ENCODE measurements at regions not wholly inside any gene's neighbourhood (a gene's known extent, or its start where the extent isn't known, plus 50 kb on each side); places are given as distances from the start of the nearest gene placed in this dataset.

DNA sequence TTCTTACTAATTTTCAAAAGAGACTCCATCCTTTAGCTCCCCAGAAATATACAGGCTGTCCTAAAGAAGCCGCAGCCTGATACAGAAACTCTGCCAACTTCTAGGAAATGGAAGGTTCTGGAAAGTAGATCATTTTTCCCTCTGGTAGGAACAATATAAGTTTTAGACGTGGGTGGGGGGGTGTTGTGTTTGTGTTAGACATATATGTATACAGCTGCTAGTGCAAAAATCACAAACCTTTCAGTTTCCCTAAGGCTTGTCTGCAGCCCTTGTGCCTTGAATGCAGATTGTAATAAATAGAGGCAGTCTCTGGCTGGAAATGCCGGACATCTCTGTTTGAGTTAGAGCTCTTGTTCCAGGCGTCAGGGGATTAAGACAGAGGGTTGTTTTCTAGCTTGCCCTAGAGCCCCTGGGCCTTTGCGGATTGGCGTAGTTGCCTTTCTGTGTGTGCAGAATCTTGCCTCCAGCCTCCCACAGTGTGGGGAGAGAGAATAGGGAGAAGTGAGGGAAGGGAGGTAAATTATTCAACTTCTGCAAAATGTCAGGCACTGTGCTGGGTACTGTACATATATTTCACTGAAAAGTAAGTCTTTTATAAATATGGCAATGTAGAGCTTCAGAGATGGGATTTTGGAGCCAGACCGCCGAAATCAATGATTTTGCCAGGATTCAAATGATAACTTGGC, 269.7 kb downstream of the PRL start:
- TF ChIP-seq, protein P1, sequence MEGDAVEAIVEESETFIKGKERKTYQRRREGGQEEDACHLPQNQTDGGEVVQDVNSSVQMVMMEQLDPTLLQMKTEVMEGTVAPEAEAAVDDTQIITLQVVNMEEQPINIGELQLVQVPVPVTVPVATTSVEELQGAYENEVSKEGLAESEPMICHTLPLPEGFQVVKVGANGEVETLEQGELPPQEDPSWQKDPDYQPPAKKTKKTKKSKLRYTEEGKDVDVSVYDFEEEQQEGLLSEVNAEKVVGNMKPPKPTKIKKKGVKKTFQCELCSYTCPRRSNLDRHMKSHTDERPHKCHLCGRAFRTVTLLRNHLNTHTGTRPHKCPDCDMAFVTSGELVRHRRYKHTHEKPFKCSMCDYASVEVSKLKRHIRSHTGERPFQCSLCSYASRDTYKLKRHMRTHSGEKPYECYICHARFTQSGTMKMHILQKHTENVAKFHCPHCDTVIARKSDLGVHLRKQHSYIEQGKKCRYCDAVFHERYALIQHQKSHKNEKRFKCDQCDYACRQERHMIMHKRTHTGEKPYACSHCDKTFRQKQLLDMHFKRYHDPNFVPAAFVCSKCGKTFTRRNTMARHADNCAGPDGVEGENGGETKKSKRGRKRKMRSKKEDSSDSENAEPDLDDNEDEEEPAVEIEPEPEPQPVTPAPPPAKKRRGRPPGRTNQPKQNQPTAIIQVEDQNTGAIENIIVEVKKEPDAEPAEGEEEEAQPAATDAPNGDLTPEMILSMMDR (IDR thresholded peaks at IDR 0.05) = no peak
- TF ChIP-seq CHD4 (IDR thresholded peaks at IDR 0.05; ENCODE audit: borderline replicate concordance) (no peak), RARB (CRISPR knock-in tag; IDR thresholded peaks at IDR 0.05) (no peak), CEBPB (IDR thresholded peaks at IDR 0.05) (no peak)
- TF ChIP-seq, protein P2, sequence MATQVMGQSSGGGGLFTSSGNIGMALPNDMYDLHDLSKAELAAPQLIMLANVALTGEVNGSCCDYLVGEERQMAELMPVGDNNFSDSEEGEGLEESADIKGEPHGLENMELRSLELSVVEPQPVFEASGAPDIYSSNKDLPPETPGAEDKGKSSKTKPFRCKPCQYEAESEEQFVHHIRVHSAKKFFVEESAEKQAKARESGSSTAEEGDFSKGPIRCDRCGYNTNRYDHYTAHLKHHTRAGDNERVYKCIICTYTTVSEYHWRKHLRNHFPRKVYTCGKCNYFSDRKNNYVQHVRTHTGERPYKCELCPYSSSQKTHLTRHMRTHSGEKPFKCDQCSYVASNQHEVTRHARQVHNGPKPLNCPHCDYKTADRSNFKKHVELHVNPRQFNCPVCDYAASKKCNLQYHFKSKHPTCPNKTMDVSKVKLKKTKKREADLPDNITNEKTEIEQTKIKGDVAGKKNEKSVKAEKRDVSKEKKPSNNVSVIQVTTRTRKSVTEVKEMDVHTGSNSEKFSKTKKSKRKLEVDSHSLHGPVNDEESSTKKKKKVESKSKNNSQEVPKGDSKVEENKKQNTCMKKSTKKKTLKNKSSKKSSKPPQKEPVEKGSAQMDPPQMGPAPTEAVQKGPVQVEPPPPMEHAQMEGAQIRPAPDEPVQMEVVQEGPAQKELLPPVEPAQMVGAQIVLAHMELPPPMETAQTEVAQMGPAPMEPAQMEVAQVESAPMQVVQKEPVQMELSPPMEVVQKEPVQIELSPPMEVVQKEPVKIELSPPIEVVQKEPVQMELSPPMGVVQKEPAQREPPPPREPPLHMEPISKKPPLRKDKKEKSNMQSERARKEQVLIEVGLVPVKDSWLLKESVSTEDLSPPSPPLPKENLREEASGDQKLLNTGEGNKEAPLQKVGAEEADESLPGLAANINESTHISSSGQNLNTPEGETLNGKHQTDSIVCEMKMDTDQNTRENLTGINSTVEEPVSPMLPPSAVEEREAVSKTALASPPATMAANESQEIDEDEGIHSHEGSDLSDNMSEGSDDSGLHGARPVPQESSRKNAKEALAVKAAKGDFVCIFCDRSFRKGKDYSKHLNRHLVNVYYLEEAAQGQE (IDR thresholded peaks at IDR 0.05) = no peak
- TF ChIP-seq, protein P3, sequence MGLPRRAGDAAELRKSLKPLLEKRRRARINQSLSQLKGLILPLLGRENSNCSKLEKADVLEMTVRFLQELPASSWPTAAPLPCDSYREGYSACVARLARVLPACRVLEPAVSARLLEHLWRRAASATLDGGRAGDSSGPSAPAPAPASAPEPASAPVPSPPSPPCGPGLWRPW (IDR thresholded peaks at IDR 0.05) = no peak
- TF ChIP-seq, protein P4, sequence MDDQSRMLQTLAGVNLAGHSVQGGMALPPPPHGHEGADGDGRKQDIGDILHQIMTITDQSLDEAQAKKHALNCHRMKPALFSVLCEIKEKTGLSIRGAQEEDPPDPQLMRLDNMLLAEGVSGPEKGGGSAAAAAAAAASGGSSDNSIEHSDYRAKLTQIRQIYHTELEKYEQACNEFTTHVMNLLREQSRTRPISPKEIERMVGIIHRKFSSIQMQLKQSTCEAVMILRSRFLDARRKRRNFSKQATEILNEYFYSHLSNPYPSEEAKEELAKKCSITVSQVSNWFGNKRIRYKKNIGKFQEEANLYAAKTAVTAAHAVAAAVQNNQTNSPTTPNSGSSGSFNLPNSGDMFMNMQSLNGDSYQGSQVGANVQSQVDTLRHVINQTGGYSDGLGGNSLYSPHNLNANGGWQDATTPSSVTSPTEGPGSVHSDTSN (IDR thresholded peaks at IDR 0.05) = no peak
- TF ChIP-seq, protein P5, sequence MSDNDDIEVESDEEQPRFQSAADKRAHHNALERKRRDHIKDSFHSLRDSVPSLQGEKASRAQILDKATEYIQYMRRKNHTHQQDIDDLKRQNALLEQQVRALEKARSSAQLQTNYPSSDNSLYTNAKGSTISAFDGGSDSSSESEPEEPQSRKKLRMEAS (IDR thresholded peaks at IDR 0.05) = no peak

Data from A549 (cell line).